ENCODE measurements at regions not wholly inside any gene's neighbourhood (a gene's known extent, or its start where the extent isn't known, plus 50 kb on each side); places are given as distances from the start of the nearest gene placed in this dataset.

DNA sequence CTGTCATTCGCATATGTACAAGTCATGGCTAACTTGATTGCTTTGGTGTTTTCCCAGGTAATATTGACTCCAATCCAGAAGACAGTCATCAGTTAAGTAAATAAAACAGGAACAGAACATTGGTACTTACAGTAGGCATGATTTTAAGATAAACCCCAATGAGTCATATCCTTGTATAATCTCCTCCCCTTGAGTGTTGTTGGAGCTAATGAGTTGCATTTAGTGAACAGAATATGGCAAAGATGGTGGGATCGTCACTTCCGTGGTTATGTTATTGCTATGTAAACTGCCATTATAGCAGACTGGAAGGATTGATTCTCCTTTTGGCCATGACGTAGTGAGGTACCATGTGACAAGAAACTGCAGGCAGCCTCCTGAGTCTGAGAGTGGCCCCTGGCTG, 102.2 kb downstream of the TMX1 start:
- H3K27me3 ChIP-seq: no peaks in the 10 kb centered on the region
- no peaks in the 10 kb centered on the region for H3K4me1 ChIP-seq
- H3K9me3 ChIP-seq: no peaks in the 10 kb centered on the region
- no peak overlapping the region for H3K4me3 ChIP-seq
- TF ChIP-seq CTCF (IDR thresholded peaks at IDR 0.05): no peak
- TF ChIP-seq POLR2AphosphoS5 (IDR thresholded peaks at IDR 0.05): no peak
- no peak for TF ChIP-seq POLR2A (IDR thresholded peaks at IDR 0.05)
- TF ChIP-seq EP300 (IDR thresholded peaks at IDR 0.05): no peak
- no peak overlapping the region for H3K27ac ChIP-seq
- H3K36me3 ChIP-seq: no peaks in the 10 kb centered on the region
- WGBS, 2 donors (ENCODE audit: low coverage in 1 of 2): 86% methylated on average over 1 to 4 of the region's 4 CpGs
- ATAC-seq: no peak

GRCh38 chr14:51351997-51352396, 112.0 kb downstream of the TMX1 start:
- no peak for ATAC-seq
- Histone ChIP-seq H3K4me1 (no peaks in the 10 kb centered on the region), H3K27me3 (no peaks in the 10 kb centered on the region), H3K36me3 (no peaks in the 10 kb centered on the region), H3K4me3 (no peak overlapping the region), H3K27ac (no peak overlapping the region), H3K9me3 (no peaks in the 10 kb centered on the region)
- 93 to 100% methylated on average over 2 to 3 of the region's 20 CpGs for WGBS, 2 donors (ENCODE audit: low coverage in 1 of 2)
- no peak for TF ChIP-seq EP300 (IDR thresholded peaks at IDR 0.05)

GRCh38 chr14:51353901-51354300, 113.9 kb downstream of the TMX1 start:
- H3K4me1 ChIP-seq: no peaks in the 10 kb centered on the region
- ATAC-seq: no peak
- no peak overlapping the region for H3K27ac ChIP-seq
- H3K27me3 ChIP-seq: no peaks in the 10 kb centered on the region
- no peak overlapping the region for H3K4me3 ChIP-seq
- TF ChIP-seq POLR2AphosphoS5 (IDR thresholded peaks at IDR 0.05) (no peak), CTCF (IDR thresholded peaks at IDR 0.05) (no peak), POLR2A (IDR thresholded peaks at IDR 0.05) (no peak), EP300 (IDR thresholded peaks at IDR 0.05) (no peak)
- H3K36me3 ChIP-seq: no peaks in the 10 kb centered on the region
- 100% methylated on average over 1 of the region's 1 CpG; no CpG with 5 or more reads in 1 of the 2 donors for WGBS, 2 donors (ENCODE audit: low coverage in 1 of 2)
- no peaks in the 10 kb centered on the region for H3K9me3 ChIP-seq

DNA sequence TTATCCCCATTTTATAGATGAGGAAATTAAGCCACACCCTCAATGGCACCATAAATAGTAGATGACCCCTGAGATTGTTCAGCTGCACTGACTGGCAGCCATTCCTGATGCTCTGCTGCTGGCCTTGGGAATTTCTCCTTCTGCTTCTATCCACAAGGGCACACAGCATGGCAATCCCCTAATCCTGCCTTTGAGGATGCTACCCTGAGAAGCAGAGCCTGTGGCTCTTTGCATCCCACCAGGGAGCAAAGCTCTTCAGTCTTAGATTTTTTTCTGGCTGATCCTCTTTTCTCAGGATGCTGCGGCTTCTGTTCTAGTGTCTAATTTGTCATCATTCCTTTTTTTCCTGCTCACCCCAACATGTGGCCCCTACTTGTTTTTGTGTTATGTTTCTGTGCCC, 114.8 kb downstream of the TMX1 start:
- no peak overlapping the region for H3K27ac ChIP-seq
- H3K4me1 ChIP-seq: no peaks in the 10 kb centered on the region
- TF ChIP-seq EP300 (IDR thresholded peaks at IDR 0.05) (no peak), CTCF (IDR thresholded peaks at IDR 0.05) (no peak), POLR2A (IDR thresholded peaks at IDR 0.05) (no peak), POLR2AphosphoS5 (IDR thresholded peaks at IDR 0.05) (no peak)
- no peak for ATAC-seq
- H3K36me3 ChIP-seq: no peaks in the 10 kb centered on the region
- no peaks in the 10 kb centered on the region for H3K9me3 ChIP-seq
- no CpG with 5 or more reads among the region's 1 CpG for WGBS, 2 donors (ENCODE audit: low coverage in 1 of 2)
- no peaks in the 10 kb centered on the region for H3K27me3 ChIP-seq
- H3K4me3 ChIP-seq: no peak overlapping the region

DNA sequence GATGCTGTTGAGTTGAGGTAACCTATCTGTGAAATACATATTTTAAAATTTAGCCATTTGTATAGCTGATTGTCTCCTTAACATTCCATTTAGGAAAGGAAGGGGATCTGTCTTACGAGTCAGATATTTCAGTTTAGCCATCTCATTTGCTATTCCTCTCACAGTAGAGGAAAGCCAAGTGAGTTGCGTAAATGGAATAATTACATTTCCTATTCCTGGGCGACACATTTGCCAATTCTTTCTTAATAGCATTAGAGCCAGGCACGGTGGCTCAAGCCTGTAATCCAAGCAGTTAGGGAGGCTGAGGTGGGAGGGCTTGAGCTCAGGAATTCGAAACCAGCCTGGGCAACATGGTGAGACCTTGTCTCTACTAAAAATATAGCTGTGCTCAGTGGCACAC, 116.3 kb downstream of the TMX1 start:
- no peaks in the 10 kb centered on the region for H3K9me3 ChIP-seq
- H3K4me3 ChIP-seq: no peak overlapping the region
- H3K4me1 ChIP-seq: no peaks in the 10 kb centered on the region
- no peaks in the 10 kb centered on the region for H3K36me3 ChIP-seq
- no peak overlapping the region for H3K27ac ChIP-seq
- TF ChIP-seq CTCF (IDR thresholded peaks at IDR 0.05) (no peak), POLR2AphosphoS5 (IDR thresholded peaks at IDR 0.05) (no peak), EP300 (IDR thresholded peaks at IDR 0.05) (no peak)
- 66 to 93% methylated on average over 2 to 5 of the region's 5 CpGs for WGBS, 2 donors (ENCODE audit: low coverage in 1 of 2)
- no peak for ATAC-seq
- no peaks in the 10 kb centered on the region for H3K27me3 ChIP-seq

DNA sequence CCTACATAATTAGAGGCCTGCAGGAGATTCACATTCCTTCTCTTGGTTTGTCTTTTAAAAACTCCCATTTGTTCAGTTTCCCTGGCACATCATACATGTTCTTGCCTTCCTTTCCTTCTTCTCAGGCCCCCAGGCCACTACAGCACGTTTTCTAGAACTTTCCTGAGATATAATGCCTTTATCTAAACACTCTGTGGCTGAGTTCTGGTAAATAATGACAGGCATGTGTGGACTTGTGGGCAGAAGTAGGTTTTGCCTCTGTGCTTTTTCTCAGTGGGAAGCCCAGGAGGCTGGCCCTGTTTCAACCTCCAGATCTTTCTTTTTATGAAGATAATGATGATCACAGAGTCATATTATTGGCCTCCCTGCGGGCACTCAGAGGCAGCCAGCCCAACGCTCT, 117.2 kb downstream of the TMX1 start:
- TF ChIP-seq POLR2AphosphoS5 (IDR thresholded peaks at IDR 0.05) (no peak), POLR2A (IDR thresholded peaks at IDR 0.05) (no peak), EP300 (IDR thresholded peaks at IDR 0.05) (no peak), CTCF (IDR thresholded peaks at IDR 0.05) (no peak)
- ATAC-seq: no peak
- Histone ChIP-seq H3K4me1 (no peaks in the 10 kb centered on the region), H3K27me3 (no peaks in the 10 kb centered on the region), H3K27ac (no peak overlapping the region), H3K9me3 (no peaks in the 10 kb centered on the region), H3K36me3 (no peaks in the 10 kb centered on the region), H3K4me3 (no peak overlapping the region)
- WGBS, 2 donors (ENCODE audit: low coverage in 1 of 2): 65 to 74% methylated on average over 3 of the region's 3 CpGs
